ENCODE measurements at regions not wholly inside any gene's neighbourhood (a gene's known extent, or its start where the extent isn't known, plus 50 kb on each side); places are given as distances from the start of the nearest gene placed in this dataset.

DNA sequence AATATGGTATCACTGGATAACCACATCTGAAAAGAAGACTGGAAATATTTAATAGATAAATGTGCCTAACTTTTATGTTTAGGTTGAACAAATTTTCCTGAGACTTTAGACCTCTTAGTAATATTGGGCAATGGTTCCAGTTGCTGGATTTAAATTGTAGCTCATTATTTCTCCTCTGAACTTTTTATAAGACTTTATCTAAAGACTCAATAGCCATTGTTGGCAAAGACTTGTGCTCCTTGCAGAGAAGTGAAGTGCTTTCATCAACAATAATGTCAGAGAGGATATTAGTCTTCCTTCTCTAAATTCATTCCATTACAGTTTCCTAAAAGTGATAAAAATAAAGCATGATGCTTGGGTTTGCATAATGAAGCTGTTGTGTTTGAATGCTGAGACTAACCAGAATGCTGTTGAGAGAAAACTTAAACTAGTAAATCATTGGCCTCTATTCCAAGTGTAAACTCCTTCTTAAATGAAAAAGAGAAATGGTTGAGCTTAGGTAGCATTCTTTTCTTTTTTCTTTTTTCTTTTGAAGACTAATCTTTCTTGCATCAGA lies 200.2 kb downstream of the TMTC3 start:
- TF ChIP-seq HNF4G (IDR thresholded peaks at IDR 0.05) (no peak), TAF1 (conservative IDR thresholded peaks at IDR 0.05) (no peak), RAD21 (IDR thresholded peaks at IDR 0.05) (no peak)
- TF ChIP-seq, protein P1, sequence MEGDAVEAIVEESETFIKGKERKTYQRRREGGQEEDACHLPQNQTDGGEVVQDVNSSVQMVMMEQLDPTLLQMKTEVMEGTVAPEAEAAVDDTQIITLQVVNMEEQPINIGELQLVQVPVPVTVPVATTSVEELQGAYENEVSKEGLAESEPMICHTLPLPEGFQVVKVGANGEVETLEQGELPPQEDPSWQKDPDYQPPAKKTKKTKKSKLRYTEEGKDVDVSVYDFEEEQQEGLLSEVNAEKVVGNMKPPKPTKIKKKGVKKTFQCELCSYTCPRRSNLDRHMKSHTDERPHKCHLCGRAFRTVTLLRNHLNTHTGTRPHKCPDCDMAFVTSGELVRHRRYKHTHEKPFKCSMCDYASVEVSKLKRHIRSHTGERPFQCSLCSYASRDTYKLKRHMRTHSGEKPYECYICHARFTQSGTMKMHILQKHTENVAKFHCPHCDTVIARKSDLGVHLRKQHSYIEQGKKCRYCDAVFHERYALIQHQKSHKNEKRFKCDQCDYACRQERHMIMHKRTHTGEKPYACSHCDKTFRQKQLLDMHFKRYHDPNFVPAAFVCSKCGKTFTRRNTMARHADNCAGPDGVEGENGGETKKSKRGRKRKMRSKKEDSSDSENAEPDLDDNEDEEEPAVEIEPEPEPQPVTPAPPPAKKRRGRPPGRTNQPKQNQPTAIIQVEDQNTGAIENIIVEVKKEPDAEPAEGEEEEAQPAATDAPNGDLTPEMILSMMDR (IDR thresholded peaks at IDR 0.05; ENCODE audit: low read depth, low read length, missing input control): no peak
- TF ChIP-seq, protein P2, sequence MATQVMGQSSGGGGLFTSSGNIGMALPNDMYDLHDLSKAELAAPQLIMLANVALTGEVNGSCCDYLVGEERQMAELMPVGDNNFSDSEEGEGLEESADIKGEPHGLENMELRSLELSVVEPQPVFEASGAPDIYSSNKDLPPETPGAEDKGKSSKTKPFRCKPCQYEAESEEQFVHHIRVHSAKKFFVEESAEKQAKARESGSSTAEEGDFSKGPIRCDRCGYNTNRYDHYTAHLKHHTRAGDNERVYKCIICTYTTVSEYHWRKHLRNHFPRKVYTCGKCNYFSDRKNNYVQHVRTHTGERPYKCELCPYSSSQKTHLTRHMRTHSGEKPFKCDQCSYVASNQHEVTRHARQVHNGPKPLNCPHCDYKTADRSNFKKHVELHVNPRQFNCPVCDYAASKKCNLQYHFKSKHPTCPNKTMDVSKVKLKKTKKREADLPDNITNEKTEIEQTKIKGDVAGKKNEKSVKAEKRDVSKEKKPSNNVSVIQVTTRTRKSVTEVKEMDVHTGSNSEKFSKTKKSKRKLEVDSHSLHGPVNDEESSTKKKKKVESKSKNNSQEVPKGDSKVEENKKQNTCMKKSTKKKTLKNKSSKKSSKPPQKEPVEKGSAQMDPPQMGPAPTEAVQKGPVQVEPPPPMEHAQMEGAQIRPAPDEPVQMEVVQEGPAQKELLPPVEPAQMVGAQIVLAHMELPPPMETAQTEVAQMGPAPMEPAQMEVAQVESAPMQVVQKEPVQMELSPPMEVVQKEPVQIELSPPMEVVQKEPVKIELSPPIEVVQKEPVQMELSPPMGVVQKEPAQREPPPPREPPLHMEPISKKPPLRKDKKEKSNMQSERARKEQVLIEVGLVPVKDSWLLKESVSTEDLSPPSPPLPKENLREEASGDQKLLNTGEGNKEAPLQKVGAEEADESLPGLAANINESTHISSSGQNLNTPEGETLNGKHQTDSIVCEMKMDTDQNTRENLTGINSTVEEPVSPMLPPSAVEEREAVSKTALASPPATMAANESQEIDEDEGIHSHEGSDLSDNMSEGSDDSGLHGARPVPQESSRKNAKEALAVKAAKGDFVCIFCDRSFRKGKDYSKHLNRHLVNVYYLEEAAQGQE (IDR thresholded peaks at IDR 0.05): no peak
- TF ChIP-seq, protein P3, sequence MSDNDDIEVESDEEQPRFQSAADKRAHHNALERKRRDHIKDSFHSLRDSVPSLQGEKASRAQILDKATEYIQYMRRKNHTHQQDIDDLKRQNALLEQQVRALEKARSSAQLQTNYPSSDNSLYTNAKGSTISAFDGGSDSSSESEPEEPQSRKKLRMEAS (IDR thresholded peaks at IDR 0.05): no peak
- Histone ChIP-seq H3K27me3 (ENCODE audit: control insufficient read depth in 4 of 4, insufficient read depth in 4 of 4, low read length in 3 of 4) (no peaks in the 10 kb centered on the region), H3K4me3 (ENCODE audit: low read depth in 1 of 3, low read length in 3 of 3) (no peak overlapping the region), H3K4me1 (ENCODE audit: control insufficient read depth in 4 of 4, insufficient read depth in 4 of 4, low read length in 3 of 4) (no peaks in the 10 kb centered on the region), H3K36me3 (ENCODE audit: control insufficient read depth in 4 of 4, insufficient read depth in 3 of 4, low read depth in 1 of 4, low read length in 3 of 4) (no peaks in the 10 kb centered on the region), H3K27ac (ENCODE audit: low read depth in 1 of 2, low read length in 2 of 2) (no peak overlapping the region), H3K9me3 (ENCODE audit: control insufficient read depth in 4 of 4, low read length in 3 of 4) (no peaks in the 10 kb centered on the region), H3K9ac (ENCODE audit: low read depth in 1 of 2, low read length in 2 of 2) (no peak overlapping the region)
- no peak for DNase-seq (ENCODE audit: low spot score)

DNA sequence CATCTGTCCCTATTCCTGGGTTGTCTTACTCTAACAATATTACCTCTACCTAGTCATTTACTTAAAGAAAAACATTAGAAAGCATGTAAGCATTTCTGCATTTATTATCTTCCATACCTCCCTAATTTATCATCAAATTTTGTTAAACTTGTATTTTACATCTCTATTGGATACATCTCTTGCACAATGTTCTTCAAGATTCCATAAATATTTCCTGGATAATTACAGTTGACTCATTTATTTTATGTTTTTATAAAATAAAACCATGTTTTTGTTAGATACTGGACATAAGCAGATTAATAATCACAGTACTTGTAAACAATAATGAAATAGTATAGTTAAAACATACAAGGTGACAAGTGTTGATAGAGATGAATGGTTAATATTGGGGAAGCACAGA lies 209.0 kb downstream of the TMTC3 start:
- TF ChIP-seq FOXA2 (IDR thresholded peaks at IDR 0.05) (no peak), TAF1 (conservative IDR thresholded peaks at IDR 0.05) (no peak), HNF4G (IDR thresholded peaks at IDR 0.05) (no peak), SP1 (IDR thresholded peaks at IDR 0.05) (no peak), HNF4A (conservative IDR thresholded peaks at IDR 0.05) (no peak), RAD21 (IDR thresholded peaks at IDR 0.05) (no peak), NR2F2 (IDR thresholded peaks at IDR 0.05) (no peak), FOXA1 (IDR thresholded peaks at IDR 0.05) (no peak)
- TF ChIP-seq, protein P4, sequence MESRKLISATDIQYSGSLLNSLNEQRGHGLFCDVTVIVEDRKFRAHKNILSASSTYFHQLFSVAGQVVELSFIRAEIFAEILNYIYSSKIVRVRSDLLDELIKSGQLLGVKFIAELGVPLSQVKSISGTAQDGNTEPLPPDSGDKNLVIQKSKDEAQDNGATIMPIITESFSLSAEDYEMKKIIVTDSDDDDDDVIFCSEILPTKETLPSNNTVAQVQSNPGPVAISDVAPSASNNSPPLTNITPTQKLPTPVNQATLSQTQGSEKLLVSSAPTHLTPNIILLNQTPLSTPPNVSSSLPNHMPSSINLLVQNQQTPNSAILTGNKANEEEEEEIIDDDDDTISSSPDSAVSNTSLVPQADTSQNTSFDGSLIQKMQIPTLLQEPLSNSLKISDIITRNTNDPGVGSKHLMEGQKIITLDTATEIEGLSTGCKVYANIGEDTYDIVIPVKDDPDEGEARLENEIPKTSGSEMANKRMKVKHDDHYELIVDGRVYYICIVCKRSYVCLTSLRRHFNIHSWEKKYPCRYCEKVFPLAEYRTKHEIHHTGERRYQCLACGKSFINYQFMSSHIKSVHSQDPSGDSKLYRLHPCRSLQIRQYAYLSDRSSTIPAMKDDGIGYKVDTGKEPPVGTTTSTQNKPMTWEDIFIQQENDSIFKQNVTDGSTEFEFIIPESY (IDR thresholded peaks at IDR 0.05): no peak
- TF ChIP-seq, protein P5, sequence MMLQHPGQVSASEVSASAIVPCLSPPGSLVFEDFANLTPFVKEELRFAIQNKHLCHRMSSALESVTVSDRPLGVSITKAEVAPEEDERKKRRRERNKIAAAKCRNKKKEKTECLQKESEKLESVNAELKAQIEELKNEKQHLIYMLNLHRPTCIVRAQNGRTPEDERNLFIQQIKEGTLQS (IDR thresholded peaks at IDR 0.05): no peak
- H3K27ac ChIP-seq (ENCODE audit: low read depth in 1 of 2, low read length in 2 of 2): no peak overlapping the region
- no peaks in the 10 kb centered on the region for H3K4me1 ChIP-seq (ENCODE audit: control insufficient read depth in 4 of 4, insufficient read depth in 4 of 4, low read length in 3 of 4)
- H3K9me3 ChIP-seq (ENCODE audit: control insufficient read depth in 4 of 4, low read length in 3 of 4): no peaks in the 10 kb centered on the region
- H3K4me3 ChIP-seq (ENCODE audit: low read depth in 1 of 3, low read length in 3 of 3): no peak overlapping the region
- H3K27me3 ChIP-seq (ENCODE audit: control insufficient read depth in 4 of 4, insufficient read depth in 4 of 4, low read length in 3 of 4): no peaks in the 10 kb centered on the region
- DNase-seq (ENCODE audit: low spot score): no peak
- no peaks in the 10 kb centered on the region for H3K36me3 ChIP-seq (ENCODE audit: control insufficient read depth in 4 of 4, insufficient read depth in 3 of 4, low read depth in 1 of 4, low read length in 3 of 4)
- no peak overlapping the region for H3K9ac ChIP-seq (ENCODE audit: low read depth in 1 of 2, low read length in 2 of 2)

All from liver (tissue), 7 donors.